ENCODE measurements at regions not wholly inside any gene's neighbourhood (a gene's known extent, or its start where the extent isn't known, plus 50 kb on each side); places are given as distances from the start of the nearest gene placed in this dataset.

DNA sequence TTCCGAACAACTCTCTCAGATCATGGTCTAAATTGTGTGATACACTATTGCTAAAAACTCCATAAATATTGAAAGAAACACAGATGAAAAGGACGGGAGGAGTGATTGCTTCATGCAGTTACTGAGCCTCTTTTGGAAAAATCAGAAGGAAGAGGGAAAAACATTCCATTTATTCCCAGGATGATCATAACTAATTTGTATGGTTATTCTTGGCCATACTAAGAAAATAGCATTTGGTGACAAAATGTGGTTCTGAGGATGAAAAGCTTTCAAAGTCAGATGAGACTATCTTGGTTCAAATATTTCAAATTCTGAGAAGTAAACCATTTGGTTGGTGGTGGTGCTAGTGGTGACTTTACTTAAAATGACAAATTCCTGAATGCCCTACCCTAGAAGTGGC lies 305.4 kb upstream of the LDB2 start:
- TF ChIP-seq, protein P1, sequence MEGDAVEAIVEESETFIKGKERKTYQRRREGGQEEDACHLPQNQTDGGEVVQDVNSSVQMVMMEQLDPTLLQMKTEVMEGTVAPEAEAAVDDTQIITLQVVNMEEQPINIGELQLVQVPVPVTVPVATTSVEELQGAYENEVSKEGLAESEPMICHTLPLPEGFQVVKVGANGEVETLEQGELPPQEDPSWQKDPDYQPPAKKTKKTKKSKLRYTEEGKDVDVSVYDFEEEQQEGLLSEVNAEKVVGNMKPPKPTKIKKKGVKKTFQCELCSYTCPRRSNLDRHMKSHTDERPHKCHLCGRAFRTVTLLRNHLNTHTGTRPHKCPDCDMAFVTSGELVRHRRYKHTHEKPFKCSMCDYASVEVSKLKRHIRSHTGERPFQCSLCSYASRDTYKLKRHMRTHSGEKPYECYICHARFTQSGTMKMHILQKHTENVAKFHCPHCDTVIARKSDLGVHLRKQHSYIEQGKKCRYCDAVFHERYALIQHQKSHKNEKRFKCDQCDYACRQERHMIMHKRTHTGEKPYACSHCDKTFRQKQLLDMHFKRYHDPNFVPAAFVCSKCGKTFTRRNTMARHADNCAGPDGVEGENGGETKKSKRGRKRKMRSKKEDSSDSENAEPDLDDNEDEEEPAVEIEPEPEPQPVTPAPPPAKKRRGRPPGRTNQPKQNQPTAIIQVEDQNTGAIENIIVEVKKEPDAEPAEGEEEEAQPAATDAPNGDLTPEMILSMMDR (IDR thresholded peaks at IDR 0.05), result no peak
- TF ChIP-seq POLR2A (IDR thresholded peaks at IDR 0.05), result no peak
